C4-2B (cell line): ENCODE measurements at regions not wholly inside any gene's neighbourhood (a gene's known extent, or its start where the extent isn't known, plus 50 kb on each side); places are given as distances from the start of the nearest gene placed in this dataset.

ENCODE experiments used
- ZFX ChIP-seq: fragments of 450-650 bp; IDR thresholded peaks from 2 replicates; pipeline ENCODE4 v1.6.1; 2017
- TF ChIP-seq, protein P1 (sequence below): fragments of 450-650 bp; conservative IDR thresholded peaks from 2 replicates; pipeline ENCODE4 v1.5.1; 2017; ENCODE audit warnings: mild to moderate bottlenecking

DNA sequence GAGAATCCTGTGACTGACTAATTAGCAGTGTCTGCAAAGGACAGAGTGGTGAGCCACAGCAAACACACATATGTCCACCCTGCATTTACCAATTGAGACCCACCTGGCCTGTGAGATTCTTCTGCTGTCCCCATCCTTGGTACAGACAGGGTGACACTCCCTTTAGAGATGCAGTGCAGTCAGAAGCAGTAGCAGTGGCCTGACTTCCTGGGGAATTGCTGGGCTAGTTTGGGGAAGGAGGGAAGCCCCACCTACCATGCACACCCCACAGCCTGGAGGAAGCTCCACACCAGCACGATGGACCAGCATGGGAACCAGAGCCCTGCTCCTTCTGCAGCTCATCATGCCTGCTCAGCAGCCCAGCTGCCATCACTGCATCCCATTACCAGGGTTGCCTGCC lies 924.9 kb upstream of the ZNF722 start:
- TF ChIP-seq, protein P1, sequence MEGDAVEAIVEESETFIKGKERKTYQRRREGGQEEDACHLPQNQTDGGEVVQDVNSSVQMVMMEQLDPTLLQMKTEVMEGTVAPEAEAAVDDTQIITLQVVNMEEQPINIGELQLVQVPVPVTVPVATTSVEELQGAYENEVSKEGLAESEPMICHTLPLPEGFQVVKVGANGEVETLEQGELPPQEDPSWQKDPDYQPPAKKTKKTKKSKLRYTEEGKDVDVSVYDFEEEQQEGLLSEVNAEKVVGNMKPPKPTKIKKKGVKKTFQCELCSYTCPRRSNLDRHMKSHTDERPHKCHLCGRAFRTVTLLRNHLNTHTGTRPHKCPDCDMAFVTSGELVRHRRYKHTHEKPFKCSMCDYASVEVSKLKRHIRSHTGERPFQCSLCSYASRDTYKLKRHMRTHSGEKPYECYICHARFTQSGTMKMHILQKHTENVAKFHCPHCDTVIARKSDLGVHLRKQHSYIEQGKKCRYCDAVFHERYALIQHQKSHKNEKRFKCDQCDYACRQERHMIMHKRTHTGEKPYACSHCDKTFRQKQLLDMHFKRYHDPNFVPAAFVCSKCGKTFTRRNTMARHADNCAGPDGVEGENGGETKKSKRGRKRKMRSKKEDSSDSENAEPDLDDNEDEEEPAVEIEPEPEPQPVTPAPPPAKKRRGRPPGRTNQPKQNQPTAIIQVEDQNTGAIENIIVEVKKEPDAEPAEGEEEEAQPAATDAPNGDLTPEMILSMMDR = no peak
- no peak for TF ChIP-seq ZFX
